Gastrocnemius medialis (tissue), 4 donors: ENCODE measurements at regions not wholly inside any gene's neighbourhood (a gene's known extent, or its start where the extent isn't known, plus 50 kb on each side); places are given as distances from the start of the nearest gene placed in this dataset.

Experiments
- CTCF ChIP-seq, 5 experiments: fragments of 450-650 bp in 3 of 5; fragments of 200-600 bp in 2 of 5; sonication (generic) in 2 of 5; IDR thresholded peaks in 4 of 5; conservative IDR thresholded peaks in 1 of 5; 1 replicate in 4 of 5; 2 replicates in 1 of 5; pipeline ENCODE4 v1.5.1; 2016 to 2019; ENCODE audit warnings: antibody characterized with exemption in 5 of 5, mild to moderate bottlenecking in 3 of 5, moderate library complexity in 3 of 5
- POLR2A ChIP-seq, 2 donors: fragments of 450-650 bp; IDR thresholded peaks; one replicate each; pipeline ENCODE4 v1.6.1; 2017; ENCODE audit warnings: antibody characterized with exemption in 2 of 2, mild to moderate bottlenecking in 2 of 2, moderate library complexity in 2 of 2

GRCh38 chr2:19635951-19636510, 265.8 kb downstream of the TTC32 start:
- TF ChIP-seq CTCF (IDR thresholded peaks at IDR 0.05 in 4 of 5, conservative IDR thresholded peaks at IDR 0.05 in 1 of 5) (no peak), POLR2A (IDR thresholded peaks at IDR 0.05) (no peak)
